ENCODE measurements at regions not wholly inside any gene's neighbourhood (a gene's known extent, or its start where the extent isn't known, plus 50 kb on each side); places are given as distances from the start of the nearest gene placed in this dataset.

DNA sequence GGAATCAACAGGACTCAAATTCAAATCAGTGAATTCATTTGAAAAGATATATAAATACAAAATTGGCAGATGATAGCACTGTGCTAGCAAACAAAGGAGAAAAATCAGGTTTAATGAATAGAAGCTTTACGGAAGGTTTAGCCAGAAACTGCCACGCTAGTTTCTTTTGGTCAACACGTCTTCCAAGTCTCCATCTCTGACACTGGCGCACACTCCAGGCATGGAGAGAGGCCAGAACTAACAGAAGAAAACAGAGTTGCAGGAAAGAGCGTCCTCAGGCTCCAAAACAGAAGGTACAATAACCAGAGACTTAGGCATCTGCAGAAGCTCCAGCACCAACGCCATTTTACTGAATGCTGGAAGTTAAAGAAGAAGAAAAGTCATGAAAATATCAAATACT is 497.3 kb upstream of the FRG1 start:
- no peak overlapping the region for H4K8ac ChIP-seq (ENCODE audit: low read length)
- WGBS = 86% methylated on average over 4 of the region's 6 CpGs

GRCh38 chr4:189445613-189446012 is 495.1 kb upstream of the FRG1 start:
- no peak overlapping the region for H2BK120ac ChIP-seq (ENCODE audit: low read depth, low read length)
- H3K23ac ChIP-seq (ENCODE audit: low read length in 2 of 2) = no peak overlapping the region
- no peaks in the 10 kb centered on the region for H3K36me3 ChIP-seq (ENCODE audit: control insufficient read depth in 1 of 2, insufficient read depth in 2 of 2, low read depth in 1 of 2, low read length in 2 of 2)
- H2BK12ac ChIP-seq (ENCODE audit: low read length in 2 of 2) = no peak overlapping the region
- no peak overlapping the region for H3K4me3 ChIP-seq (ENCODE audit: insufficient read depth in 1 of 2, low read depth in 1 of 2, low read length in 2 of 2)
- no peak overlapping the region for H4K91ac ChIP-seq (ENCODE audit: low read length)
- no peak overlapping the region for H3K4ac ChIP-seq (ENCODE audit: low read depth in 1 of 2, low read length in 2 of 2)
- H2BK15ac ChIP-seq (ENCODE audit: low read depth, poor library complexity, severe bottlenecking) = no peak overlapping the region
- no peak overlapping the region for H2BK5ac ChIP-seq (ENCODE audit: low read depth, low read length, poor library complexity, severe bottlenecking)
- no peak overlapping the region for H3K18ac ChIP-seq (ENCODE audit: low read depth in 1 of 2, low read length in 2 of 2)
- no peak overlapping the region for H2AK5ac ChIP-seq (ENCODE audit: low read length, severe bottlenecking)
- H3K27ac ChIP-seq (ENCODE audit: low read length, poor library complexity, severe bottlenecking) = no peak overlapping the region
- H3K14ac ChIP-seq (ENCODE audit: low read length in 2 of 2) = no peak overlapping the region
- H3K9ac ChIP-seq (ENCODE audit: low read length) = no peak overlapping the region
- H3K79me1 ChIP-seq (replicated peaks; ENCODE audit: low read length, poor library complexity, severe bottlenecking) = no peaks in the 10 kb centered on the region
- no peak for DNase-seq
- no peaks in the 10 kb centered on the region for H3K27me3 ChIP-seq (ENCODE audit: control insufficient read depth in 1 of 2, insufficient read depth in 1 of 2, low read length in 2 of 2)
- no peak overlapping the region for H2AFZ ChIP-seq (ENCODE audit: low read depth, low read length)
- H4K8ac ChIP-seq (ENCODE audit: low read length) = no peak overlapping the region
- H3K9me3 ChIP-seq (ENCODE audit: control insufficient read depth, low read length) = peaks cover 22% of the 10 kb centered on the region
- no peak overlapping the region for H3K4me2 ChIP-seq (ENCODE audit: low read length, poor library complexity, severe bottlenecking)
- H3K4me1 ChIP-seq (ENCODE audit: control insufficient read depth, insufficient read depth, low read depth, low read length) = no peaks in the 10 kb centered on the region

More for the DNA sequence above, 497.3 kb upstream of the FRG1 start:
- H3K4me2 ChIP-seq (ENCODE audit: low read length, poor library complexity, severe bottlenecking) = no peak overlapping the region
- no peak overlapping the region for H2BK12ac ChIP-seq (ENCODE audit: low read length in 2 of 2)
- no peaks in the 10 kb centered on the region for H3K4me1 ChIP-seq (ENCODE audit: control insufficient read depth, insufficient read depth, low read depth, low read length)
- H3K23ac ChIP-seq (ENCODE audit: low read length in 2 of 2) = no peak overlapping the region
- no peak overlapping the region for H2BK5ac ChIP-seq (ENCODE audit: low read depth, low read length, poor library complexity, severe bottlenecking)
- H2BK120ac ChIP-seq (ENCODE audit: low read depth, low read length) = no peak overlapping the region
- no peak overlapping the region for H2AFZ ChIP-seq (ENCODE audit: low read depth, low read length)
- DNase-seq = no peak
- H3K18ac ChIP-seq (ENCODE audit: low read depth in 1 of 2, low read length in 2 of 2) = no peak overlapping the region
- H3K27me3 ChIP-seq (ENCODE audit: control insufficient read depth in 1 of 2, insufficient read depth in 1 of 2, low read length in 2 of 2) = no peaks in the 10 kb centered on the region
- no peak overlapping the region for H3K4me3 ChIP-seq (ENCODE audit: insufficient read depth in 1 of 2, low read depth in 1 of 2, low read length in 2 of 2)
- peaks cover 7% of the 10 kb centered on the region for H3K9me3 ChIP-seq (ENCODE audit: control insufficient read depth, low read length)
- H3K9ac ChIP-seq (ENCODE audit: low read length) = no peak overlapping the region
- no peaks in the 10 kb centered on the region for H3K79me1 ChIP-seq (replicated peaks; ENCODE audit: low read length, poor library complexity, severe bottlenecking)
- no peak overlapping the region for H2AK5ac ChIP-seq (ENCODE audit: low read length, severe bottlenecking)
- no peak overlapping the region for H2BK15ac ChIP-seq (ENCODE audit: low read depth, poor library complexity, severe bottlenecking)
- H3K14ac ChIP-seq (ENCODE audit: low read length in 2 of 2) = no peak overlapping the region
- H3K36me3 ChIP-seq (ENCODE audit: control insufficient read depth in 1 of 2, insufficient read depth in 2 of 2, low read depth in 1 of 2, low read length in 2 of 2) = no peaks in the 10 kb centered on the region
- H4K91ac ChIP-seq (ENCODE audit: low read length) = no peak overlapping the region
- H3K4ac ChIP-seq (ENCODE audit: low read depth in 1 of 2, low read length in 2 of 2) = no peak overlapping the region
- no peak overlapping the region for H3K27ac ChIP-seq (ENCODE audit: low read length, poor library complexity, severe bottlenecking)

DNA sequence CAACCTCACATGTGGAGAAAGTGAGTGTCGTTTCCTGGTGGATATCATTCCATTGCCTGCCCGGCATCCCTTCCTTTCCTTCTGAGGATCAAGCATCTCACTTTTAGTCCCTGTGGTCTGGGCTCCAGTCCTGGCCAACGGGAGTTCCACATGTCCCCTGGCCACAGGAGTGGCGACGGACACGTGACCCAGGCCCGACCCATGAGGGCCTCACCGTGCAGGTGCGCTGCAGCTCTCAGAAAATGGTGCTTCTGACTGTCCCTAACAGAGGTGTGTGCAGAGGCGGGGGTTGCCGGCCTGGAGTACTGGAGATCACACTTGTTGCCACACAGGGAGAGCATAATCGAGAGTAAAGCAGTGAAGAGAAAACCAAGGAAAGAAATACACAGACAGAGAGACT is 476.9 kb upstream of the FRG1 start:
- no peak overlapping the region for H2BK12ac ChIP-seq (ENCODE audit: low read length in 2 of 2)
- H3K27me3 ChIP-seq (ENCODE audit: control insufficient read depth in 1 of 2, insufficient read depth in 1 of 2, low read length in 2 of 2) = no peaks in the 10 kb centered on the region
- no peak overlapping the region for H3K23ac ChIP-seq (ENCODE audit: low read length in 2 of 2)
- no peak overlapping the region for H3K4me3 ChIP-seq (ENCODE audit: insufficient read depth in 1 of 2, low read depth in 1 of 2, low read length in 2 of 2)
- H4K91ac ChIP-seq (ENCODE audit: low read length) = no peak overlapping the region
- no peak overlapping the region for H3K4ac ChIP-seq (ENCODE audit: low read depth in 1 of 2, low read length in 2 of 2)
- no peak overlapping the region for H3K9ac ChIP-seq (ENCODE audit: low read length)
- H3K14ac ChIP-seq (ENCODE audit: low read length in 2 of 2) = no peak overlapping the region
- no peak overlapping the region for H2BK120ac ChIP-seq (ENCODE audit: low read depth, low read length)
- no peak overlapping the region for H2AK5ac ChIP-seq (ENCODE audit: low read length, severe bottlenecking)
- H3K27ac ChIP-seq (ENCODE audit: low read length, poor library complexity, severe bottlenecking) = no peak overlapping the region
- H2BK5ac ChIP-seq (ENCODE audit: low read depth, low read length, poor library complexity, severe bottlenecking) = no peak overlapping the region
- no peaks in the 10 kb centered on the region for H3K4me1 ChIP-seq (ENCODE audit: control insufficient read depth, insufficient read depth, low read depth, low read length)
- WGBS = 88% methylated on average over 11 of the region's 12 CpGs
- H3K36me3 ChIP-seq (ENCODE audit: control insufficient read depth in 1 of 2, insufficient read depth in 2 of 2, low read depth in 1 of 2, low read length in 2 of 2) = no peaks in the 10 kb centered on the region
- H2BK15ac ChIP-seq (ENCODE audit: low read depth, poor library complexity, severe bottlenecking) = no peak overlapping the region
- H2AFZ ChIP-seq (ENCODE audit: low read depth, low read length) = no peak overlapping the region
- peaks cover 29% of the 10 kb centered on the region for H3K9me3 ChIP-seq (ENCODE audit: control insufficient read depth, low read length)
- H3K18ac ChIP-seq (ENCODE audit: low read depth in 1 of 2, low read length in 2 of 2) = no peak overlapping the region
- H3K4me2 ChIP-seq (ENCODE audit: low read length, poor library complexity, severe bottlenecking) = no peak overlapping the region
- H3K79me1 ChIP-seq (replicated peaks; ENCODE audit: low read length, poor library complexity, severe bottlenecking) = no peaks in the 10 kb centered on the region
- DNase-seq = no peak
- no peak overlapping the region for H4K8ac ChIP-seq (ENCODE audit: low read length)

GRCh38 chr4:189494407-189494806 is 446.3 kb upstream of the FRG1 start:
- H3K4me2 ChIP-seq (ENCODE audit: low read length, poor library complexity, severe bottlenecking) = no peak overlapping the region
- no peaks in the 10 kb centered on the region for H3K36me3 ChIP-seq (ENCODE audit: control insufficient read depth in 1 of 2, insufficient read depth in 2 of 2, low read depth in 1 of 2, low read length in 2 of 2)
- H3K4me1 ChIP-seq (ENCODE audit: control insufficient read depth, insufficient read depth, low read depth, low read length) = no peaks in the 10 kb centered on the region
- H2BK5ac ChIP-seq (ENCODE audit: low read depth, low read length, poor library complexity, severe bottlenecking) = no peak overlapping the region
- H2BK12ac ChIP-seq (ENCODE audit: low read length in 2 of 2) = no peak overlapping the region
- H3K9me3 ChIP-seq (ENCODE audit: control insufficient read depth, low read length) = peaks cover 23% of the 10 kb centered on the region
- 100% methylated on average over 1 of the region's 2 CpGs for WGBS
- H4K8ac ChIP-seq (ENCODE audit: low read length) = no peak overlapping the region
- DNase-seq = no peak
- no peaks in the 10 kb centered on the region for H3K79me1 ChIP-seq (replicated peaks; ENCODE audit: low read length, poor library complexity, severe bottlenecking)
- no peaks in the 10 kb centered on the region for H3K27me3 ChIP-seq (ENCODE audit: control insufficient read depth in 1 of 2, insufficient read depth in 1 of 2, low read length in 2 of 2)
- no peak overlapping the region for H3K23ac ChIP-seq (ENCODE audit: low read length in 2 of 2)
- no peak overlapping the region for H3K9ac ChIP-seq (ENCODE audit: low read length)
- H2AFZ ChIP-seq (ENCODE audit: low read depth, low read length) = no peak overlapping the region
- H3K4ac ChIP-seq (ENCODE audit: low read depth in 1 of 2, low read length in 2 of 2) = no peak overlapping the region
- no peak overlapping the region for H3K4me3 ChIP-seq (ENCODE audit: insufficient read depth in 1 of 2, low read depth in 1 of 2, low read length in 2 of 2)
- H2AK5ac ChIP-seq (ENCODE audit: low read length, severe bottlenecking) = no peak overlapping the region
- H2BK15ac ChIP-seq (ENCODE audit: low read depth, poor library complexity, severe bottlenecking) = no peak overlapping the region
- no peak overlapping the region for H2BK120ac ChIP-seq (ENCODE audit: low read depth, low read length)
- H3K14ac ChIP-seq (ENCODE audit: low read length in 2 of 2) = no peak overlapping the region
- no peak overlapping the region for H4K91ac ChIP-seq (ENCODE audit: low read length)
- H3K27ac ChIP-seq (ENCODE audit: low read length, poor library complexity, severe bottlenecking) = no peak overlapping the region
- no peak overlapping the region for H3K18ac ChIP-seq (ENCODE audit: low read depth in 1 of 2, low read length in 2 of 2)
